HFFc6 (cell line): ENCODE measurements at regions not wholly inside any gene's neighbourhood (a gene's known extent, or its start where the extent isn't known, plus 50 kb on each side); places are given as distances from the start of the nearest gene placed in this dataset.

Experiments
- DNase-seq: peaks from one replicate; pipeline ENCODE4 v3.0.0-alpha.2; 2018
- H3K27ac Mint-ChIP-seq: 2 replicates; pipeline ENCODE4 v1.8.0; 2020; ENCODE audit warnings: mild to moderate bottlenecking, mixed read lengths
- H3K27me3 Mint-ChIP-seq: 2 replicates; pipeline ENCODE4 v1.8.0; 2021; ENCODE audit warnings: mild to moderate bottlenecking, moderate library complexity, mixed read lengths; ENCODE audit not compliant: insufficient read depth
- H3K36me3 Mint-ChIP-seq: 2 replicates; pipeline ENCODE4 v1.8.0; 2021; ENCODE audit warnings: low read depth, mixed read lengths
- H3K4me1 Mint-ChIP-seq: 2 replicates; pipeline ENCODE4 v1.8.0; 2020; ENCODE audit warnings: low read depth, mixed read lengths
- H3K4me3 Mint-ChIP-seq: 2 replicates; pipeline ENCODE4 v1.8.0; 2020; ENCODE audit warnings: mild to moderate bottlenecking, moderate library complexity, mixed read lengths
- H3K9me3 Mint-ChIP-seq: 2 replicates; pipeline ENCODE4 v1.8.0; 2020; ENCODE audit warnings: mild to moderate bottlenecking, mixed read lengths
- TF ChIP-seq, protein P1 (sequence below): fragments of 200-600 bp; sonication (generic); IDR thresholded peaks from 2 replicates; pipeline ENCODE4 v1.5.0; 2021; ENCODE audit warnings: antibody characterized with exemption, mild to moderate bottlenecking

GRCh38 chr16:79954921-79955705 is 354.6 kb upstream of the MAF start:
- no peak overlapping the region for H3K27ac Mint-ChIP-seq
- TF ChIP-seq, protein P1, sequence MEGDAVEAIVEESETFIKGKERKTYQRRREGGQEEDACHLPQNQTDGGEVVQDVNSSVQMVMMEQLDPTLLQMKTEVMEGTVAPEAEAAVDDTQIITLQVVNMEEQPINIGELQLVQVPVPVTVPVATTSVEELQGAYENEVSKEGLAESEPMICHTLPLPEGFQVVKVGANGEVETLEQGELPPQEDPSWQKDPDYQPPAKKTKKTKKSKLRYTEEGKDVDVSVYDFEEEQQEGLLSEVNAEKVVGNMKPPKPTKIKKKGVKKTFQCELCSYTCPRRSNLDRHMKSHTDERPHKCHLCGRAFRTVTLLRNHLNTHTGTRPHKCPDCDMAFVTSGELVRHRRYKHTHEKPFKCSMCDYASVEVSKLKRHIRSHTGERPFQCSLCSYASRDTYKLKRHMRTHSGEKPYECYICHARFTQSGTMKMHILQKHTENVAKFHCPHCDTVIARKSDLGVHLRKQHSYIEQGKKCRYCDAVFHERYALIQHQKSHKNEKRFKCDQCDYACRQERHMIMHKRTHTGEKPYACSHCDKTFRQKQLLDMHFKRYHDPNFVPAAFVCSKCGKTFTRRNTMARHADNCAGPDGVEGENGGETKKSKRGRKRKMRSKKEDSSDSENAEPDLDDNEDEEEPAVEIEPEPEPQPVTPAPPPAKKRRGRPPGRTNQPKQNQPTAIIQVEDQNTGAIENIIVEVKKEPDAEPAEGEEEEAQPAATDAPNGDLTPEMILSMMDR, result no peak
- H3K36me3 Mint-ChIP-seq, result no peaks in the 10 kb centered on the region
- DNase-seq, result no peak
- no peaks in the 10 kb centered on the region for H3K27me3 Mint-ChIP-seq
- peaks cover 12% of the 10 kb centered on the region for H3K9me3 Mint-ChIP-seq
- no peaks in the 10 kb centered on the region for H3K4me1 Mint-ChIP-seq
- no peak overlapping the region for H3K4me3 Mint-ChIP-seq

DNA sequence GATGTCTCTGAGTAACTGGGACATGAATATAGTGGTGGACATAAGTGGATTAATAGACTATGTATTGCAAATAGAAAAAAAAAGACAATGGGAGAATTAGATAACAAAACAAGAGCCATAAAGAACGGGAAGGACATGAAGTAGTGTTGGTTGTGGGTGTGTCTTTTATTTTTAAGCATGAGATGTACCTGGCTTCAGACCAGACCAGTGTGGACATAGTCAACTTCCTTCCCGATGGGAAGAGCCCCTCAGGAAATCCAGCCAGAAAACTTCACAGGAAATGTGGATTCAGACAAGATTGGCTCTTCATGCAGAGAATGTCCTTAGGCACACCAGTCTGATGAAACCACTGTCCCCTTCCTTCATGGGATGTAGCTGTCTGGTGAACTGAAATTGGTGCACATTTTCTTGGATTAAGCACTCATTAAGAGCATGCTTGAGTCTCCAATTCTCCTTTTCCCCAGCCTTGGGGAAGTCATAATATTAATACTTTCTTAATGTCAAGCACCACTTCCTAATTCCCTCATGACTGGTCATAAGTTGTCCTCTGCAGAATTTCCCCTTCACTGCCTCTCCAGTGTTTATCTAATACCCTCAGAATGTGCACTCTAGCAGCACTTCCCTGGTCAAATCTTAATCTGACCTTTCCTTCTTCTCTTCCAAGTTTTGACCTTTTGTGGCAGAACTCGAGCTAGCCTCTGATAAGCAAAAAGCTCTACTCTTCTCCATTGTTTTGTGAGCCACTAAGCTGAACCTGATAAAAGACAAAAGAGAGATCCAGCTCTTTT is 350.6 kb upstream of the MAF start:
- no peak overlapping the region for H3K4me3 Mint-ChIP-seq
- H3K4me1 Mint-ChIP-seq, result no peaks in the 10 kb centered on the region
- no peak overlapping the region for H3K27ac Mint-ChIP-seq
- H3K36me3 Mint-ChIP-seq, result no peaks in the 10 kb centered on the region
- no peaks in the 10 kb centered on the region for H3K27me3 Mint-ChIP-seq
- peaks cover under 1% of the 10 kb centered on the region for H3K9me3 Mint-ChIP-seq
- no peak for DNase-seq
- TF ChIP-seq, protein P1, result no peak

- no peaks in the 10 kb centered on the region for H3K27me3 Mint-ChIP-seq
- no peak for DNase-seq
- H3K4me3 Mint-ChIP-seq, result no peak overlapping the region
- no peaks in the 10 kb centered on the region; the same call in 1 of the 2 replicates for H3K9me3 Mint-ChIP-seq
- H3K4me1 Mint-ChIP-seq, result no peaks in the 10 kb centered on the region
- no peak overlapping the region for H3K27ac Mint-ChIP-seq
- no peaks in the 10 kb centered on the region for H3K36me3 Mint-ChIP-seq
- TF ChIP-seq, protein P1, result no peak
Measured at GRCh38 chr16:79949417-79949816, 348.9 kb upstream of the MAF start.

GRCh38 chr16:79947771-79948170 is 347.2 kb upstream of the MAF start:
- TF ChIP-seq, protein P1, result no peak
- H3K36me3 Mint-ChIP-seq, result no peaks in the 10 kb centered on the region
- H3K27ac Mint-ChIP-seq, result no peak overlapping the region
- no peak overlapping the region for H3K4me3 Mint-ChIP-seq
- no peak for DNase-seq
- no peaks in the 10 kb centered on the region for H3K4me1 Mint-ChIP-seq
- no peaks in the 10 kb centered on the region; the same call in 1 of the 2 replicates for H3K9me3 Mint-ChIP-seq
- no peaks in the 10 kb centered on the region for H3K27me3 Mint-ChIP-seq

- Mint-ChIP-seq H3K27ac (no peak overlapping the region), H3K27me3 (no peaks in the 10 kb centered on the region), H3K9me3 (no peaks in the 10 kb centered on the region; the same call in 1 of the 2 replicates)
Measured at GRCh38 chr16:79946252-79946651, 345.7 kb upstream of the MAF start.

More at GRCh38 chr16:79946252-79946651, 345.7 kb upstream of the MAF start:
- Mint-ChIP-seq H3K4me3 (no peak overlapping the region), H3K4me1 (no peaks in the 10 kb centered on the region), H3K36me3 (no peaks in the 10 kb centered on the region)
- DNase-seq, result no peak
- TF ChIP-seq, protein P1, result no peak
